ENCODE measurements at regions not wholly inside any gene's neighbourhood (a gene's known extent, or its start where the extent isn't known, plus 50 kb on each side); places are given as distances from the start of the nearest gene placed in this dataset.

- intact Hi-C loops (cut with micrococcal nuclease): no loop called here
Observed at GRCh38 chr11:15580775-15581095, 466.0 kb downstream of the INSC start.

GRCh38 chr11:15584158-15584557 is 469.4 kb downstream of the INSC start:
- intact Hi-C loops (cut with micrococcal nuclease): no loop called here
- no peak overlapping the region for H3K27ac Mint-ChIP-seq (ENCODE audit: low read depth, unreplicated experiment)
- no peaks in the 10 kb centered on the region for H3K4me1 Mint-ChIP-seq (ENCODE audit: insufficient read depth, unreplicated experiment)

More at GRCh38 chr11:15580775-15581095, 466.0 kb downstream of the INSC start:
- CTCF ChIA-PET: no interaction called here
- Mint-ChIP-seq H3K9me3 (ENCODE audit: unreplicated experiment) (no peaks in the 10 kb centered on the region), H3K36me3 (ENCODE audit: insufficient read depth, unreplicated experiment) (no peaks in the 10 kb centered on the region), H3K27me3 (ENCODE audit: insufficient read depth, unreplicated experiment) (peaks cover 3% of the 10 kb centered on the region), H3K27ac (ENCODE audit: low read depth, unreplicated experiment) (no peak overlapping the region), H3K4me3 (ENCODE audit: unreplicated experiment) (no peak overlapping the region), H3K4me1 (ENCODE audit: insufficient read depth, unreplicated experiment) (no peaks in the 10 kb centered on the region)
- POLR2A ChIA-PET: interaction anchor here (0.7 kb wide), 1 partner anchor 1280 kb away, joined by 3 read pairs; no protein-coding TSS in a partner anchor
- DNase-seq (ENCODE audit: unreplicated experiment): no peak
- BruUV-seq (replicated peaks): no TSS peak
- no peak for TF ChIP-seq CTCF (IDR thresholded peaks at IDR 0.05; ENCODE audit: unreplicated experiment)

GRCh38 chr11:15585602-15586331 is 471.0 kb downstream of the INSC start:
- ChIA-PET CTCF (interaction anchor here (1.1 kb wide), 1 partner anchor 64 kb away, joined by 7 read pairs; no protein-coding TSS in a partner anchor), POLR2A (no interaction called here)
- TF ChIP-seq CTCF (IDR thresholded peaks at IDR 0.05; ENCODE audit: unreplicated experiment): no peak
- Mint-ChIP-seq H3K27me3 (ENCODE audit: insufficient read depth, unreplicated experiment) (peaks cover 10% of the 10 kb centered on the region), H3K4me1 (ENCODE audit: insufficient read depth, unreplicated experiment) (no peaks in the 10 kb centered on the region), H3K36me3 (ENCODE audit: insufficient read depth, unreplicated experiment) (no peaks in the 10 kb centered on the region), H3K9me3 (ENCODE audit: unreplicated experiment) (peaks cover 3% of the 10 kb centered on the region), H3K4me3 (ENCODE audit: unreplicated experiment) (no peak overlapping the region), H3K27ac (ENCODE audit: low read depth, unreplicated experiment) (no peak overlapping the region)
- no peak for DNase-seq (ENCODE audit: unreplicated experiment)
- no TSS peak for BruUV-seq (replicated peaks)
- intact Hi-C loops (cut with micrococcal nuclease): no loop called here

More at GRCh38 chr11:15584158-15584557, 469.4 kb downstream of the INSC start:
- no TSS peak for BruUV-seq (replicated peaks)
- DNase-seq (ENCODE audit: unreplicated experiment): no peak
- Mint-ChIP-seq H3K36me3 (ENCODE audit: insufficient read depth, unreplicated experiment) (no peaks in the 10 kb centered on the region), H3K9me3 (ENCODE audit: unreplicated experiment) (no peaks in the 10 kb centered on the region), H3K4me3 (ENCODE audit: unreplicated experiment) (no peak overlapping the region), H3K27me3 (ENCODE audit: insufficient read depth, unreplicated experiment) (peaks cover 10% of the 10 kb centered on the region)
- TF ChIP-seq CTCF (IDR thresholded peaks at IDR 0.05; ENCODE audit: unreplicated experiment): no peak
- ChIA-PET POLR2A (no interaction called here), CTCF (no interaction called here)

- H3K9me3 Mint-ChIP-seq (ENCODE audit: unreplicated experiment): peaks cover 6% of the 10 kb centered on the region
- ChIA-PET POLR2A (no interaction called here), CTCF (interaction anchor here (0.6 kb wide), 1 partner anchor 100 kb away, joined by 4 read pairs; no protein-coding TSS in a partner anchor)
- H3K4me1 Mint-ChIP-seq (ENCODE audit: insufficient read depth, unreplicated experiment): no peaks in the 10 kb centered on the region
- no peak overlapping the region for H3K4me3 Mint-ChIP-seq (ENCODE audit: unreplicated experiment)
- DNase-seq (ENCODE audit: unreplicated experiment): no peak
- H3K36me3 Mint-ChIP-seq (ENCODE audit: insufficient read depth, unreplicated experiment): no peaks in the 10 kb centered on the region
- peaks cover 10% of the 10 kb centered on the region for H3K27me3 Mint-ChIP-seq (ENCODE audit: insufficient read depth, unreplicated experiment)
- TF ChIP-seq CTCF (IDR thresholded peaks at IDR 0.05; ENCODE audit: unreplicated experiment): no peak
- intact Hi-C loops (cut with micrococcal nuclease): no loop called here
- no peak overlapping the region for H3K27ac Mint-ChIP-seq (ENCODE audit: low read depth, unreplicated experiment)
- no TSS peak for BruUV-seq (replicated peaks)
Observed at GRCh38 chr11:15586741-15587473, 472.2 kb downstream of the INSC start.
